ENCODE measurements at regions not wholly inside any gene's neighbourhood (a gene's known extent, or its start where the extent isn't known, plus 50 kb on each side); places are given as distances from the start of the nearest gene placed in this dataset.
"Not testable (repeated sequence)": the region's sequence is repeated elsewhere in the genome, so short reads cannot be mapped to it uniquely, and the experiment has no call there.

GRCh38 chr2:215794829-215795546 lies 218.4 kb downstream of the MREG start:
- DNase-seq, result no peak

- no peak for DNase-seq
Measured at GRCh38 chr2:215793747-215794595, 219.4 kb downstream of the MREG start.

- DNase-seq, result no peak
Measured at GRCh38 chr2:215791481-215791937, 221.8 kb downstream of the MREG start.

GRCh38 chr2:215790523-215791421 lies 222.6 kb downstream of the MREG start:
- DNase-seq, result no peak

GRCh38 chr2:215787565-215788178 lies 225.7 kb downstream of the MREG start:
- DNase-seq, result no peak

GRCh38 chr2:215787025-215787424 lies 226.3 kb downstream of the MREG start:
- no peak for DNase-seq

- no peak for DNase-seq
Measured at GRCh38 chr2:215784371-215784783, 229.0 kb downstream of the MREG start.

GRCh38 chr2:215783640-215784039 lies 229.7 kb downstream of the MREG start:
- DNase-seq, result not testable (repeated sequence)

- DNase-seq, result no peak
Measured at GRCh38 chr2:215782965-215783364, 230.4 kb downstream of the MREG start.

- DNase-seq, result no peak
Measured at GRCh38 chr2:215782295-215782694, 231.1 kb downstream of the MREG start.

GRCh38 chr2:215780907-215781685 lies 232.3 kb downstream of the MREG start:
- no peak for DNase-seq

- DNase-seq, result no peak
Measured at GRCh38 chr2:215780313-215780712, 233.0 kb downstream of the MREG start.

GRCh38 chr2:215779912-215780311 lies 233.4 kb downstream of the MREG start:
- DNase-seq, result no peak

- no peak for DNase-seq
Measured at GRCh38 chr2:215777465-215778044, 235.8 kb downstream of the MREG start.

GRCh38 chr2:215775106-215775505 lies 238.2 kb downstream of the MREG start:
- no peak for DNase-seq

- DNase-seq, result no peak
Measured at GRCh38 chr2:215773728-215774127, 239.6 kb downstream of the MREG start.

- DNase-seq, result no peak
Measured at GRCh38 chr2:215772634-215773563, 240.5 kb downstream of the MREG start.

GRCh38 chr2:215772003-215772402 lies 241.3 kb downstream of the MREG start:
- DNase-seq, result no peak

GRCh38 chr2:215771241-215771640 lies 242.1 kb downstream of the MREG start:
- DNase-seq, result no peak

GRCh38 chr2:215770668-215771067 lies 242.7 kb downstream of the MREG start:
- DNase-seq, result no peak

All from occipital lobe (tissue), 1 donor.